Right lobe of liver (tissue), 4 donors: ENCODE measurements at regions not wholly inside any gene's neighbourhood (a gene's known extent, or its start where the extent isn't known, plus 50 kb on each side); places are given as distances from the start of the nearest gene placed in this dataset.

Source experiments
- CTCF ChIP-seq, 4 donors: fragments of 200-600 bp in 3 of 4; fragments of 450-650 bp in 1 of 4; IDR thresholded peaks; one replicate each; pipeline versions ENCODE4 v1.5.1 to v1.8.0; 2016 to 2022; ENCODE audit warnings: antibody characterized with exemption in 4 of 4, mild to moderate bottlenecking in 2 of 4
- POLR2A ChIP-seq: fragments of 450-650 bp; IDR thresholded peaks from one replicate; pipeline ENCODE4 v1.6.1; 2017; ENCODE audit warnings: antibody characterized with exemption, mild to moderate bottlenecking
- donor health status: DM: no; HTN: no; CAD: no.
- donor health status: DM: no; HTN: no; CAD: no.
- donor health status: DM: no; HTN: yes; CAD: no.

- TF ChIP-seq CTCF (IDR thresholded peaks at IDR 0.05) (no peak), POLR2A (no peak)
Measured at GRCh38 chr13:60282186-60282585, 114.8 kb upstream of the TDRD3 start.
